ENCODE measurements at regions not wholly inside any gene's neighbourhood (a gene's known extent, or its start where the extent isn't known, plus 50 kb on each side); places are given as distances from the start of the nearest gene placed in this dataset.

DNA sequence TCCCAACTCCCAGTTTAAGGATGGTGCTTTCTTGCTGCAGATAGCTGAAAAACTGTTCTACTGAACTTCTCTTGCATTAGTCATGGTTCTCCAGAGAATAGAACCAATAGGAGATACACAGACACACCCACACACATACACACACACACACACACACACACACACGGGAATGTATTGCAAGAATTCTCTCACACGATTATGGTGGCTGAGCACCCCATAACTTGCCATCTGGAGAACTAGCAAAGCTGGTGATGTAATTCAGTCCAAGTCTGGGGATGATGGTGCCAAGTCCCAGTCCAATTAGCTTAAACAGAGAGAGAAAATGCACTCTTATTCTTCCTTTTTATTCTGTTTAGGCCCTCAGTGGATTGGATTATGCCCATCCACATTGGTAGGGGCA, 643.9 kb downstream of the DIAPH3 start:
- TF ChIP-seq CTCF (IDR thresholded peaks at IDR 0.05; ENCODE audit: poor library complexity) (no peak), EZH2 (IDR thresholded peaks at IDR 0.05; ENCODE audit: borderline replicate concordance) (no peak), EZH2phosphoT487 (IDR thresholded peaks at IDR 0.05; ENCODE audit: low read depth, severe bottlenecking, unreplicated experiment) (no peak)

Data from hepatocyte (in vitro differentiated cells).